ENCODE measurements at regions not wholly inside any gene's neighbourhood (a gene's known extent, or its start where the extent isn't known, plus 50 kb on each side); places are given as distances from the start of the nearest gene placed in this dataset.

- DNase-seq: no peak
Measured at GRCh38 chr13:91142572-91142971, 204.9 kb upstream of the MIR17HG start.

- no peak for DNase-seq
Measured at GRCh38 chr13:91144054-91144453, 203.4 kb upstream of the MIR17HG start.

GRCh38 chr13:91144486-91144885 is 203.0 kb upstream of the MIR17HG start:
- no peak for DNase-seq

- DNase-seq: no peak
Measured at GRCh38 chr13:91145571-91146205, 201.8 kb upstream of the MIR17HG start.

- DNase-seq: no peak
Measured at GRCh38 chr13:91146601-91147000, 200.9 kb upstream of the MIR17HG start.

- DNase-seq: no peak
Measured at GRCh38 chr13:91148098-91148497, 199.4 kb upstream of the MIR17HG start.

GRCh38 chr13:91151921-91152320 is 195.6 kb upstream of the MIR17HG start:
- no peak for DNase-seq

GRCh38 chr13:91153372-91153771 is 194.1 kb upstream of the MIR17HG start:
- no peak for DNase-seq

DNA sequence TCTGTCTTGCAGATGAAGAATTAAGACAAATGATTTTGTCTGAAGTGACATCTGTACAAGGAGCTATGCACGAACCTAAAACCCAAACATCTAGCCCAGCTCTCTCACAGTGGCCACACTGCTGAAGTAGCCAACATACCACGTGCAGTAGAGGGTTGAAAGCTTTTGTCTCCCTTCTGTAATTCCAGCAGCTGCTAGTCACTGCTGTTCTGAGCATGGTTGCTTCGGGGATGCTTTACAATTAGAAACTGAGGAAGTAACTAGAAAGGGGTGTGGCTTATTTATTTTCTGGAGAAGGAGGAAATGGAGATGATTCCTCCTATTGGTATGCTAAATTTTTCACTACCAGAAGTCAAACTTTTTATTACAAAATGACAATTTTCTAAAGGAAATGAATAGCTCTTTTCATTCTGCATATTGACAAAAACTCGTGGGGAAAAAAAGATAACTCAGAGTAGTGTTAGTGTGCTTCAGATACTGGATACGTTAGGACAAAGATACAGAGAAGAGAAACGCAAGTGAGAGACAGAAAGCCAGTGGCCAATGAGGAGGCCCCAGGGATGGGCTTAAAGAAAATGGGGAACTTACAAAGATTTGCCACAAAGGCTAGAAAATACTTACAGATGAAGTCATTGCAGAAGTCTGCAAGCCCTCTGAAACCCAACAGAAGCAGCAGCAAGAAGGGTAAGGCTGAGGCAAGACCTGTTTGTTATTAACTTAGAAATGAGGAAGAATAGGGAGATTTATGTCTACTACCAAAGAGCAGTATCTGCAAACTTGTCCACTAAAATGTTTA is 192.7 kb upstream of the MIR17HG start:
- DNase-seq: no peak

- DNase-seq: no peak
Measured at GRCh38 chr13:91155512-91156114, 191.9 kb upstream of the MIR17HG start.

- no peak for DNase-seq
Measured at GRCh38 chr13:91157273-91158016, 190.0 kb upstream of the MIR17HG start.

DNA sequence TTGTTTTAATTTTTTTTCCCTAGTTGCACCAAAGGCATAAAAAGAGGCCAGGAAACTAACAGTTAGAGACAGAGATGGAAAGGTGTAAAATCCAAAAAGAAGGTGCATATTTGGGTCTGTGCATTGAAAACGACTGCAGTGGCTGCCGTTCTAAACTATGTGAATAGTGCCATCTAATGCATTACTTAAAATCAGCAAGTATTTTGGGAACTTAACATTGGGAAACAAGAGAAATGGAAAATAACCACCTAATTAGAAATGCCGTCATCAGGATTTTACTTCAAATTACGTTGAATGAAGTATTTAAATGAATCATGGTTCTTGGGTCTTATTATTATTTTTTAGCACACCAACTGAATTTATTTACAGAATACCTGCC is 189.5 kb upstream of the MIR17HG start:
- DNase-seq: no peak

GRCh38 chr13:91162180-91162579 is 185.3 kb upstream of the MIR17HG start:
- DNase-seq: no peak

DNA sequence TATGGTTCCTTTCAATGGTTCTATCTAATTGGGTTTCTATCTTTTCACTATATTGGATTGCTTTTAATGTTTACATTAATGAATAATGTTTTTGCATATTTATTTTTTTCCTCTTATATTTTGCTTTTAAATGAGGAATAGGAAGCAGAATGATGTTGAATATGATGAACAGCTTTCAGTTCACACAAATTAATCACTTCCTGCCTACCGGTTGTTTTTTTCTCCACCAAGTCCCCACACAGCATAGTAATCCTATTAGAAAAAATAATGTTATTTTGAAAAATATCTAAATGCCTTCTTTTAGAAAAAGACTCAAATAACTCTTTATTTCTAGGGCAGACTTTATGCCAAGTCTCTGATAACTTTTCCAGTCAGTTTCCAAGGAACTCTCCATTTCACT is 184.9 kb upstream of the MIR17HG start:
- no peak for DNase-seq

DNA sequence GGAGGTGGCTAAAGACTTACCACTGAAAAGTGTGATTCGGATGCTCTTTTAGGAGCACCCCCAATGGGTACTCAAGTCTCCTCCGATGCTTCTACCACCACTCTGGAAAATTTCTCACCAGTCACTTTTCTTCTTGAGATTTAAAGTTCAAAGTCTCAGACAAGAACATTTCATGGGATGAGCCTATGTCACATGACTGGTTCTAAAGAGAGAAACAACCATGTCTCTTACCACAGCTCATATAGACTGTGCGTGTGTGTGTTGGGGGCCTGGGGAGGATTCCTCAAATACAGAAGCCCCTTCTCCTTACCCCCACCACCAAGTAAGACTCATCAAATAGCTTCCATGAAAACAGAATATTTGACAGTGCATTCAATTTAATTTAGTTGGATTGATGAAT is 181.7 kb upstream of the MIR17HG start:
- DNase-seq: no peak

DNA sequence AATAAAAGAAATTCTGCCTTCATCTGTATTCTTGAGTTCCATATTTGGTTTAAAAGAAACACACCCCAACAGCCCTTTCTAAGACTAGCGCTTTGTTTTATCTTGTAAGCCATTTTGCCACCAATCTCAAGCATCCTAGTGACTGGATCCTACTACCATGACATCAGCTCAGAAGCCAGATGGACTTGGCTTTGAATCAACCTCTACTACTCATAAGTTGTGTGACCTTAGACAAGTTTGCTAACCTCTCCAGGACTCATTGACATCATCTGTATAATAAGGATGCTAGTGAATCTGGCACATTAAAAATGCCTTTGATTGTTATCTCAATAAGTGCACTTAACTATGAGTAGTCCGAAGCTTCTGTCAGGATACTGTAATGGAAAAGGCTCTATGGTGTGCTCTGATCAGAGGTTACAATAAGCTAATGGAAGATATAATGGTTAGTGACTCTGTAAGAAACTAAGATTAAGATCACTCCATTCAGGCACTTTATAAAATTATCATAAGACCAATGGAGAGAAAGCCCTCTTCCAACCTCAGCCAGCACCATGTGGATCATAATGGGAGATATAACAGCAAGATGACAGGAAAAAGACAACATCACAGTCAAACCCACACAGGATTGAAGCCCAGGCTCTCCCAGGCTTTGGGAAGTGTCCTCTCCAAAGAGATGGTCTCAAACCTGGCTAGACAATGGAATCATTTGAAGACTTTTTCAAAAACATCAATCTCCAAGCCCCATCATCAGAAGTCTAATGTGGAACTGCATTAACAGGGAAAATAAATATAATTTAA is 180.6 kb upstream of the MIR17HG start:
- DNase-seq: no peak

DNA sequence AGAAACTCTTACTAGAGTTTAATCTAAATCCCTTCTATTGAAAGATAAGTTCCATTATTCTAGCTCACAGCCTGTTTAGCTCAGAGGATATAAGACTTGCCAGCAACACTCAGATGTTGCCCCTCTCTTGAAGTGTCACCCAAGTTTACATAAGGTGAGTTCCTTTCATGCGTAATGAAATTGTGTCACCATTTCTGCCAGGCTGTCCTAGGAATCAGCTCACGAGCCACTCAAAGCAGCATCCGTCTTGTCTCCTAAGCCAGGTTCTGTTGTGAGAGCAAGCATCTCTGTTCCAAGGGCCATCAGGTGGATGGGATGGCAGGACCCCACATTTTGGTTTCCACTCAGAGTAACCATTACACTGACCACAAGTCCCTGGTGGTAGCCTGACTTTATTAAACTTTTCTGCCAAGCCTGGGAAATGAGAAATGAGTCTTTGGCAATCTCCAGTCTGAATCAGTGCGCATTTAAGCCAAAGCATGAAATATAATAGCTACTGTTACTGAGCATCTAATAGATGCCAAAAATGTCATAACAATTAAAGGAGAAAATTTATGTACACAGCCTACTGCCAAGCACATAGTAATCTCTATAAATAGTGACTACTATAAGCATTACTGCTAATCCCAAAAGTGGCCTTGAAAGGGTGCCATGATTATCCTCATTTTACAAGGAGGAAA is 179.6 kb upstream of the MIR17HG start:
- no peak for DNase-seq

DNA sequence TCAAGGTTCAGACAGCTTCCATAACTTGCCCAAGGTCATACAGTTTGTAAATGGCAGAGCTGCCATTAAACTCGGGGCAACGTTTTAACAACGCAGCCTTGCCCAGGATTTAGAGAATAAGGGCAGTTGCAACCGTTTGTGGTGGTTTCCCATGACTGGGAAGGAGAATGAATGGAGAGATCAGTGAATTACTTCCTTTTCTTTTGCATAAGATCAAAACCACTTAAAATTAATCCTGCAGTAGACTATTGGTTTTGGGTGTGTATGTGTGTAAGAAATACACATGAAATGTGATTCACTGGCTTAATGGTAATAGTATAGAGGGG is 179.1 kb upstream of the MIR17HG start:
- DNase-seq: peak; percentile 47

- no peak for DNase-seq
Measured at GRCh38 chr13:91169321-91170050, 178.0 kb upstream of the MIR17HG start.

- DNase-seq: no peak
Measured at GRCh38 chr13:91172160-91172559, 175.3 kb upstream of the MIR17HG start.

GRCh38 chr13:91174886-91175501 is 172.5 kb upstream of the MIR17HG start:
- no peak for DNase-seq
